ENCODE measurements at regions not wholly inside any gene's neighbourhood (a gene's known extent, or its start where the extent isn't known, plus 50 kb on each side); places are given as distances from the start of the nearest gene placed in this dataset.
"Not testable (repeated sequence)": the region's sequence is repeated elsewhere in the genome, so short reads cannot be mapped to it uniquely, and the experiment has no call there.

DNA sequence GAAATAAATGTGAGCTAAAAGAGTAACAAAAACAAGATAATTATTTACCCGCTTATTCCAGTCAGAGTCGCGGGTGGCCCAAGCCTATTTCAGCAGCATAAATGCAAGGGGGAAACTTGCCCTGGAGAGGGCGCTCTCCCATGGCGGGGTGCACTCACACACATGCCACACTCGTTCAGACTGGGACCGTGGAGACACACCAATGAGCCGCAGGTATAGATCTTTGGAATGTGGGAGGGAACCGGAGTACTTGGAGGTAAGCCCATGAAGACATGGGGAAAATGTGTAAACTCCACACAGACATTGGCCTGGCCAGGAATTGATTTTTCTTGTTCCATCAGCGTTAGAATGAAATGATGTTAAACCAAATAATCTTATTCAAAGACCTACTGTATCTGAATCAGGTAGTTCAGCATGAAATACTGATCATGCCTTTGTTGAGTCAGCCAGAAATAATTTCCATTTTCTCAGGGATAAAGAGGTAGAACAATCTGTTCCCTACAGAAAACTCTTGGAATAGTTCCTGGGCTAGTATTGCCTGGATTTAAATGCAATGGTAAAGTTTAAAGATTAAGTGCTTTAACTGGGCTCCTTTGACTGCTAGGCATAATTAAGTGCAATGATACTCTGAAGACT lies 191.5 kb downstream of the MCHR2 start:
- no peak for DNase-seq (ENCODE audit: low spot score)

DNA sequence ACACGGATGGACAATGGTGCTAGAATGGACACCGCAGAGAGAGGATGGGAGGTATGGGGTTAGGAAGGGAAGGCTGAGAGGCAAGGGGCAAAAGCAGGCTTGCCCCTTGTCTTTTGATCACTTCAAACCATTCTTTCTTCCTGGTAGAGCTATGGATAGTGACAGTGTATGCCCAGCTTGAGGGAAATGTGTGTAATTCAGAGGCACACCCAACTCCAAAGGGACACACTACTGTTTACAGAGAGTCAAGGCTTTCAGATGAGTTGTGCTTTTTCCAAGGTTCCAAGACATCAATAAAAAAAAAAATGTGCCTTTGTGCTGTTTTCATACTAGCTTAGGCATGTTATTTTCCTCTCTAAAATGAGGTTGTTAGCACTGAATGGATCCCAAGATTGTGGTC lies 185.0 kb downstream of the MCHR2 start:
- no peak for DNase-seq (ENCODE audit: low spot score)

DNA sequence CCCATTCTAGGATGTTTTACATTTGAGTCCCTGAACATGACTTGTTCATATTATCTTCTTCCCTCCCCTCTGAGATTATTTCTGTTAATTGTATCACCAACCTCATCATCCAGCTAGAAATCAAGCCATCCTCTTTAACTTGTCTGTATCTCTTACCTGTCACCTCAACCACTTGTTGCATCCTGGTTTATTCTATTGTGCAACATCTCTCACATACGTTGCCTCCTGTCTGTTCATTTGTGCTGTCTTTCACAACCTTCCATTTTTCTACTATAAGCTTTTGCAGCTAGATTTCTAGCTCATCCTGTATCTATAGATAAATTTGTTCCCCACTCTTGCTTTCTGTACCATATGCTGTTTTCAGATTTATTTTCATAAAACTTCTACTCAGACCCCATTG lies 183.7 kb downstream of the MCHR2 start:
- no peak for DNase-seq (ENCODE audit: low spot score)

DNA sequence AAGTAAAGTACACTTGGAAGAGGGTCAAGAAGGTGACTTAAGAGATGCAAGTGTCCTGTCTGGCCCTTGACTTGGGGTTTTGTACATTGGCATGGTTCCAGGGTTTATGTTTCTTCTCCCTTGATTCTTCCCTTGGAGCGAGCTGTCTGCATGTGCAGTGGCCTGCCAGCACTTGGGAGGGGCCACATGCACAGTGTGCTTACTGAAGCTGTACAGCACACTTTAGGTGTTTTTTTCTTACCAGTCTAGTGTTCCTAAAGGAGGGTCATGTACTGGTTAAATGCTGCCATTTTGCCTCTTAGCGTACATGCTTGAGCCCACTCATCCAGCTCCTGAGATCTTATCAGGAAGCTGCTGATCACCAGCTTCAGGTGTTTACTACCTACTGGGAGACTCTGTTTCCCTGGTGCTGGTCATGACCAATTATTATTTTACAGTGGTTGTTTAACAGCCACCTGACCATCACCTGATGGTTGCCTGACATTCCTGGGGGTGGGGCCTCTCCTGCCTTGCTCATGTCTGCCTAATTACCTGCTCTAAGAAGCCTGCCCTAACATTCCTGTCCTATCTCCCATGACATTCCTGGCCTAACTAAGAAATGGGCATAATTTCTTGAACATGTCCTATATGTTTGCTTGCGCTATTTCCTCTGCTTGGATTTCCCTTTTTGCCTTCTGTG lies 182.9 kb downstream of the MCHR2 start:
- no peak for DNase-seq (ENCODE audit: low spot score)

DNA sequence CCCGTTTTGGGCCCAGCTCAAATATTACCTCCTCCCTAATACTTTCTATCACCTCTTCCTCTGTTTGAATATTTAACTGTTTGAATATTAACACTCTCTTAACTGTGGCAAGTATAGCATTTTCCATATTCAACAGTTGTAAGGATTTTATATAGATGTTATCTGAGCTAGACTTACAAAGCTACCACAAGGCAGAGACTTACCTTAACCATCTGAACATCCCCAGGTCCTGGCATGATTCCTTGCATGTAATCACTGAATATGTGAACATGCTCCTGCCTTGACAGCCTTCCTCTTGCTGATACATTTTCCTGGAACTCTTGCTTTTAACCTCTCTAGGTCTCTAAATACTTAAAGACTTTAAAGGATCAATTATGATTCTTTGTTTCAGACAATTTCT lies 182.4 kb downstream of the MCHR2 start:
- DNase-seq (ENCODE audit: low spot score) = no peak

DNA sequence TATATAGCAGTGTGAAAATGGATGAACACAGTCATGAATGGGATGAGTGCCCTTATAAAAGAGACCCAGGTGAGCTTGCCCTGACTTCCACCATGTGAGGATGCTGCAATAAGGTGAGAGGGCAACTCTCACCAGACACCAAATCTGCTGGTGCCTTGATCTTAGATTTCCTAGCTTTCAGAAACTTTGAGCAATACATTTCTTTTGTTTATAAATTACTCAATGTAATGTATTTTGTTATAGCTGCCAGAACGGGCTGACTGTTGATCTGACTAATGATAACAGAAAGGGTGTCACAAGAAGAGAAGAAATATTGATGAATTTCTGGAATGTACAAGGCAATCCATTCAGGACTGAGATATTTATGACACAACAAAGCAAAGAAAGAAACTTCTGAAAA lies 180.5 kb downstream of the MCHR2 start:
- DNase-seq (ENCODE audit: low spot score) = no peak

DNA sequence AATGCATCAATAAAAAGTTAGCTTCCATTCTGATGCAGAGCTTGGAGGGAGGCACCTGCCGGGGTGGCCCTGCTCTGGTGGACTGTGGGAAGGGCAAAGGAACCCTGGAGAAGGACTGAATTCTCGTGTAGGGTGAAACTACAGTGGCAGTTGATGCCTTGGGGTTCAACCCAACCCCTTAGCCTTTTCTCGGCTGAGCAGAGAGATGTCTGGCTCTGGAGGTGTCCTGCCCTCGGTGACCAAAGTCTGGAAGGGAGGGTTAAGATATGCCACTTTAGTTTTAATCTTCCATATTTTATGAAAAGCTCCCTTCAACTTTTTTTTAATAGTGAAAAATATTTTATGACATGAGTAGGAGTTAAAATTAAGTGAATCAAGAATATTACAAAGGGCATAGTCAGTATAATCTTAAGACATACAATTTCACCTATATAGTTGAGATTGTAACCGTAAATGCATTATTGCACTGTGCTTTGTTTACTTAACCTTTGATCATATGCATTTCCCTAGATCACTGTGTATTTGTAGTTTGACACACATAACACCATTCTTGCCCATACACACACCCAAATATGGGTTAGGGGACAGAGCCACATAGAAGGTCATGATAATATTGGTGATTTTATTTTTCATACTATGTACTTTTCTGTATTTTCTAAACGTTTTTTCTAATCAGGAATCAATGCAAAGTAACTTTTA lies 179.6 kb downstream of the MCHR2 start:
- DNase-seq (ENCODE audit: low spot score) = no peak

DNA sequence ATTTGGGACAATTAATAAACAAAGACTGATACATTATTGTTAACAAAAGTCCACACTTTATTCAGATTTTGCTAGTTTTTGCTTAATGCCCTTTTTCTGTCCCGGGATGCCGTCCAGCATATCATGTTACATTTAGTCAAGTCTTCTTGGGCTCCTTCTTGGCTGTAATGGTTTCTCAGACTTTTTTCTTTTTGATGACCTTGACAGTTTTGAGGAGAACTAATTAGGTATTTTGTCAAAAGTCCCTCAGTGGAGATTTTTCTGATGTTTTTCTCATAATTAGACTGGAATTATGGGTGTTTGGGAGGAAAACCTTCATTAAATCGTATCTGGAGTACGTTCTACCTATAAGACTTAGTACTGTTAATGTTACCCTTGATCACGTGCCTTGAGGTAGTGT lies 177.2 kb downstream of the MCHR2 start:
- DNase-seq (ENCODE audit: low spot score) = no peak

DNA sequence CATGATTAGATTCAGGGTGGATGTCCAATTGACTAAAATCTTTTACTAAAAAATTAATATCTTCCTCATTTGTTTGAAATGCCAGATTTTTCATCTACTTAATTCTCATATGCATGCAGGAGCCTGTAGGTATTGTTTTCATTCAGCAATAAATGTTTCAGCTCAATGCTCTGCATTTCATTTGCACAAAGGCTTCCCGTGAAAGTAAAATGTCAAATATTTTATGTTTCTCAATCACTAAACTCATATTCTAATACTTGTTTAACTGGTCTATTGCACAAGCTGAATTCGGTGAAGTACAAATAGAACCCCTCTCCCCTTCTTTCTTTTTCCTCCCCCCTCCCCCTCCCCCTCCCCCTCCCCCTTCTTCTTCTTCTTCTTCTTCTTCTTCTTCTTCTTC lies 175.9 kb downstream of the MCHR2 start:
- no peak for DNase-seq (ENCODE audit: low spot score)

DNA sequence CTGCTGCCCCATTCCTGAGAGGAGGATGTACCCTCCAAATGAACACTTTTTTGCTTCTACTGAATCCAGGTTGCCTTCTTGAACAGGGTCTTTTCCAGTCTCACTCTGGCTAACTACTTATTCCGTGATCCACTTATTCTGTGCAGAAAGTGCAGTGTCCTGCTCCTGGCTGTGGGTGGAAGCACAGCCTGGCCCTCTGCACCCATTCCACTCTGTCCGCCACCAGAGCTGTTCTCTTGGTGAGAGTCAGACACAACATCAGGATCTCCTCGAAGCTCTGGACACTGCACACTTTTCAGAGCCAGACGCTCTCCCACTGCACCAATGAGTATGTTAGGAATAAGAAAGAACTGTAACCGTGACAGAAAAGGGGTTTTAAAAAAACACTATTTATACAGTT lies 174.2 kb downstream of the MCHR2 start:
- DNase-seq (ENCODE audit: low spot score) = no peak

DNA sequence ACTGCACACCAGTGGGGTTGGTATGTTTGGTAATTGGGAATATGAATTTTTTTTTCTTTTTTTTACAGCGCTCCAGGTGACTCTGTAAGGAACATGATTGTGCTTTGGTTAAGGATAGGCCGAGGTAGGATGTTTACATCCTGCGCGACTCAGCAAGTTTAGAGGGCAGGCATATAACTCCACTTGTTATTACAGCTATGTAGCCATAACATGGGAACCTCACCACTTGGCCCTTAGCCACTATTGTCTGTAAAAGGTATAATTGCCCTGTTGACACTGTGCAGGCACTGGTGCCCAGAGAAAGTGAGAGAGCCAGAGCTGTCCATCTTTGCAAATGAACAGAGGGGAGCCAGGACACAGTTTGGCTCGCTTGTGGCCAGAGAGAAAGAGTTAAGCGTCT lies 172.9 kb downstream of the MCHR2 start:
- DNase-seq (ENCODE audit: low spot score) = peak; percentile 20

DNA sequence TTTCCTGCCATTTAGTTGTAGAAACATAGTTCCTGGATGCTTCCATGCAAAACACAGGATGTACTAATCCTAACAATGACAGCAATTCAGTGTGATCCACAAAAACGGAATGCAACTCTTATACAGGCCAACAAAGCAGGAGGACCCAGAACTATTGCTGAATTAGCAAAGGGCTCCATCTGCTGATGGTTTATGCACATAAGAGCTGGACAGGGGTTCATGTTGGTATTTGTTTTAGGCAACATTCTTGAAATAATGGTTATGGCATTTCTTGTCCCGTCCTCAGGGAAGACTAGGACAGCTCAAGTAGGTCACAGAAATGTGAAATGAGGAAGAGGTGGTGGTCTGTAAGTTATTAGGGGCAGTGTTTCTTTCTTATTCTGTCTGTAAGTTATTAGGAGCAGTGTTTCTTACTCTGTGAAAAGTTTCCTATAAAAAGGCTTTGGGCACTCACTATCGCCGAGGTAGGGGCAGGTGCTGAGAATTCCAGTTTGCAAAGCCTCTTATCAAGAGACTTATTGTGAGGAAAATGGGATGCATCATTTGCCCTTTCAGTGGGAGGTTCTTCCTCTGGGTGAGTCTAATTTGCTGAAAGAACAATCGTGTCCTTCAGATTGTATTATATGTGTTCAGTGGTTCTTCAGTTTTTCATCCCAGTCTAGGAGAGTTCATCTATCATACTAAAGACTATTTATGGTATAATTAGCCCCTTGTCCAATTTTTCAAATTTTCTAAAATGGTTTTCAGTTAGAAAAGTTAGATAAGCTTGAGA lies 171.1 kb downstream of the MCHR2 start:
- peak; percentile 43 for DNase-seq (ENCODE audit: low spot score)

DNA sequence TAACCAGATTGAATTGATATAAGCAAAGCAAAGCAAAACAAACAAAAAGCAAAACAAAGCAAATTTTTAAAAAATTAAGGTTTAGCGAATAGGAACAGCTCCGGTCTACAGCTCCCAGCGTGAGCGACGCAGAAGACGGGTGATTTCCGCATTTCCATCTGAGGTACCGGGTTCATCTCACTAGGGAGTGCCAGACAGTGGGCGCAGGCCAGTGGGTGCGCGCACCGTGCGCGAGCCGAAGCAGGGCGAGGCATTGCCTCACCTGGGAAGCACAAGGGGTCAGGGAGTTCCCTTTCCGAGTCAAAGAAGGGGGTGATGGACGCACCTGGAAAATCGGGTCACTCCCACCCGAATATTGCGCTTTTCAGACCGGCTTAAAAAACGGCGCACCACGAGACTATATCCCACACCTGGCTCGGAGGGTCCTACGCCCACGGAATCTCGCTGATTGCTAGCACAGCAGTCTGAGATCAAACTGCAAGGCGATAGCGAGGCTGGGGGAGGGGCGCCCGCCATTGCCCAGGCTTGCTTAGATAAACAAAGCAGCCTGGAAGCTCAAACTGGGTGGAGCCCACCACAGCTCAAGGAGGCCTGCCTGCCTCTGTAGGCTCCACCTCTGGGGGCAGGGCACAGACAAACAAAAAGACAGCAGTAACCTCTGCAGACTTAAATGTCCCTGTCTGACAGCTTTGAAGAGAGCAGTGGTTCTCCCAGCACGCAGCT lies 170.3 kb downstream of the MCHR2 start:
- not testable (repeated sequence) for DNase-seq (ENCODE audit: low spot score)

DNA sequence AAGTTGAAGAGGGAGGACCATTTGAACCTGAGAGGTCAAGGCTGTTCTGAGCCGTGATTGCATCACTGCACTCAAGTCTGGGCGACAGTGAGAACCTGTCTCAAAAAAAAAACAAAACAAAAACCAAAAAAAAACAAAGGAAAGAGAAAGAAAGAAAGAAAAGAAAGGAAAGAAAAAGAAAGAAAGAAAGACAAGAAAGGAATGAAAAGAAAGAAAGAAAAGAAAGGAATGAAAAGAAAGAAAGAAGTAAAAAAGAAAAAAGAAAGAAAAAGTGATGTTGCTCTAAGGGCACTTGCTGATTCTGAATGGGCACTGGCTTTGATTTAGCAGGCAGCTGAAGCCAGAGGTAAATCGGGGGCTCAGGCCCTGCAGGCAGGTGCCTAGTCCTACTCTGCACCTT lies 161.0 kb downstream of the MCHR2 start:
- DNase-seq (ENCODE audit: low spot score) = no peak

DNA sequence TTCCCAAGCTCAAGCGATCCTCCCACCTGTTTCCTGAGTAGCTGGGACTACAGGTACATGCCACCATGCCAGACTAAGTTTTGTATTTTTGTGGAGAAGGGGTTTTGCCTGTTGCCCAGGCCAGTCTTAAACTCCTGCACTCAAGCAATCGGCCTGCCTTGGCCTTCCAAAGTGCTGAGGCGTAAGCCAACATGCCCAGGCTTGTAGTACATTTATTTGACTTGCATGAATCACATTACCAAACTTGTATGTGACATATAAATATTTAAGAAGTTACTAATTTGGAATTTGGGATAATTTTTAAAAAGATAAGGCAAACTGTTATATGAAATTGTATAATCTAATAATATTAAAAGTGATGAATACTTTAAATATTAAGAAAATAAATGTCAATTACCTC lies 157.6 kb downstream of the MCHR2 start:
- no peak for DNase-seq (ENCODE audit: low spot score)

DNA sequence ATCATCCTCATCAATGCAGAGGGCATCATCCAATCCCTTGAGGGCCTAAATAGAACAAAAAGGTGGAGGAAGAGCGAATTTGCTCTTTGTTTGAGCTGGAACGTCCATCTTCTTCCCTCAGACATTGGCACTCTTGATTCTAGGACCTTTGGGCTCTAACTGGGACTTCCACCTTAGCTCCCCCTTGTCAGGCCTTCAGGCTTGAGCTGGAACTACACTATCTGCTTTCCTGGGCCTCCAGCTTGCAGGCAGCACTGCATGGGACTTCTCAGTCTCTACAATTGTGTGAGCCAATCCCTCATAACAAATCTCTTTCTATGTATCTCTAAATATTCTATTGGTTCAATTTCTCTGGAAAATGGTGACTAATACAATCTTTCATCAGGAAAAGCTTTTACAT lies 155.4 kb downstream of the MCHR2 start:
- DNase-seq (ENCODE audit: low spot score) = no peak

DNA sequence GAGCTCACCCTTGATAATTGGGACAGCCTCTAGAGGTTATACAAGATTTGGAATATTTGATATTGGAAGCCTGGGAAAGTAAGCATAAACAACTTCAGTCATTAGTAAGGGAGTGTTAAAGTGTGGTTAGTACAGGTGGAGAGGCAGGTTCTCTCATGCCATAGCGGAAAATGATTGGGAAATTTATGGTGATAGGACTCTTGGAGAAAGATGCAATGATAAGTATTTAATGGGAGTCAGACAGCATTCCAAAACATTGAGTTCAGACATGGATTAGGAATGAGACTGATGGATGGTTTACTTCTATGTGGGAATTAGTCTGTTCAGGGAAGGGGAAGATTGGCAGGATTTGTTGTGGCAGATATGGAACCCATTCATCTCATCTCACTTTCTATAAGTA lies 152.7 kb downstream of the MCHR2 start:
- no peak for DNase-seq (ENCODE audit: low spot score)

DNA sequence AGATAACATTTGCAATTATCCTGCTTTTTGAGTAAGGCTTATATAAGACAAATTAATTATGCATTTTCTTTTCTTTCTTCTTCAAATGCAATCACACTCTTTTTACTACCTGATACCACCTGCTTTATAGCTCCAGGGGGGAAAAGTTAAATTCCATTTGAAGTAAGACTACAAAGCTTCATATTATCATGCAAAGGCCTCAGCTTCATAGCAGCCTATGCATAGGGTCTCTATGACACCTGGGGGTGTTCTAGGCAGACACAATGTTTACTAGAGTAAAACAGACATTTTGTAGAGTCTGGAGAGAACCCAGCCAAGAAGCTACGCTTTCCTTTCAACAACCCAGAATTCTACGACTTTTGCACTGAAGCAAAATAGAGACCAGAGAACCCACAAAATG lies 148.0 kb downstream of the MCHR2 start:
- DNase-seq (ENCODE audit: low spot score) = no peak

DNA sequence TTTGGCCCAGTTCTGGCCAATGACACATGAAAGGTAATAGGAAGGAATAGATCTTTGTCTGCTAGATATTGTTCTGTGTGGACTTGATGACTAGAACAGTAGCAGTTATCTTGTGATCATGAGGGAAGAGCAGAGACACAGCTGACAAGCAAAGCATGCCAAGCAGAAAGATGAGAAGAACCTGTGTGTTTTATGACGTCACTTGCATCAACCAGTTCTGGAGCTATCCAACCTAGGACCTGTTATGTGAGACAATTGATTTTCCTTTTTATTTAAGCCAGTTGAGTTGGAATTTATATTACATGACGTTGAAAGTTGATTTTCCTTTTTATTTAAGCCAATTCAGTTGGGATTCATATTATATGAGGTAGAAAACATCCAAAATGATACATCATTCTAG lies 143.2 kb downstream of the MCHR2 start:
- no peak for DNase-seq (ENCODE audit: low spot score)

DNA sequence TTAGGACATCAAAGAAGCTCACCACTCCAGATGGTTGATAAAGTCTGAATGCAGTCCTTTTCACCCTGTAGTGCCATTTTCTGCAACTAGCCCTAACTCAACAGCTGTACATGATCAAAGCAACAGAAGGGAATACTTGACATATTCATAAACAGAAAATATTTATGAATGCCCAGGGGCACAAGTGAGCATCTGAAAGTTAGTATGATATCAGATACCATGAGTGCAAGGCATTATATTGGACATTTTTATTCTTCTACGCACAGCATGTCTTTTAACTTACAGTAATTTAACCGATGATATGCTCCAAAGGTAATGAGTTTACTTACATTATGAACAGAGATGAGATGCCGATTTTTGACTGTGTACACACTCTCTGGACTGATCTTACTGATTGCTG lies 142.0 kb downstream of the MCHR2 start:
- DNase-seq (ENCODE audit: low spot score) = no peak

DNA sequence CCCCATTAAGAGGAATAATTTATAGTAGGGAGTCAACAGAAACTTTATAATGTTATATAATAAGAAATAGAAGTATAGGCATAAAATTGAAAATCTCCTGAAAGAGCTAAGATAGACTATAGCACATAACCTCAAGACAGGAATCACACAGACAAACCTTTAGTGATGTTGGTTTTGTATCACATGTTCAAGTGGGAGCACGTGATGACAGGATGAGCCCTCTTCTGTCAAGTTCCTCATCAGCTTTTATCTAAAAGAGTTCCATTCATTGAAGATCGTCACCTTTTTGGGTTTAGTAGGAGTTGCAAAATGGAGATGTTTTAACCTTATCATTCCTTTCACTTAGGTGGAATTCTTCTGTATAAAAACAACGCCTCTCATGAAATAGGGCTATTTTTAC lies 127.0 kb downstream of the MCHR2 start:
- DNase-seq (ENCODE audit: low spot score) = no peak
